CD4-positive, alpha-beta memory T cell (primary cell): ENCODE measurements at regions not wholly inside any gene's neighbourhood (a gene's known extent, or its start where the extent isn't known, plus 50 kb on each side); places are given as distances from the start of the nearest gene placed in this dataset.
"Not testable (repeated sequence)": the region's sequence is repeated elsewhere in the genome, so short reads cannot be mapped to it uniquely, and the experiment has no call there.

Experiments
- CTCF ChIA-PET: fragments of 350-600 bp; sonication (Branson Sonifier 250); formaldehyde crosslinking; loops from one replicate; lab custom pipeline; 2021; ENCODE audit warnings: inconsistent platforms; ENCODE audit not compliant: partially characterized antibody; lab: Charles Lee
- POLR2A ChIA-PET: fragments of 350-600 bp; sonication (Branson Sonifier 250); formaldehyde crosslinking; loops from one replicate; lab custom pipeline; 2021; ENCODE audit not compliant: partially characterized antibody; lab: Charles Lee
- DNase-seq, 5 donors: peaks; one replicate each; pipeline versions ENCODE4 v3.0.0 to v3.0.0-alpha.2; 2020 to 2022; ENCODE audit warnings: mixed read lengths in 1 of 5
- H3K27ac ChIP-seq: one replicate; pipeline ENCODE4 v1.7.0; 2013; ENCODE audit warnings: low read depth, low read length
- H3K27me3 ChIP-seq: 2 replicates; pipeline ENCODE4 v1.7.0; 2013; ENCODE audit warnings: mild to moderate bottlenecking, low read length, moderate library complexity; ENCODE audit not compliant: insufficient read depth
- H3K36me3 ChIP-seq: 2 replicates; pipeline ENCODE4 v1.7.0; 2013; ENCODE audit warnings: mild to moderate bottlenecking, low read length, moderate library complexity; ENCODE audit not compliant: insufficient read depth
- H3K4me1 ChIP-seq: 2 replicates; pipeline ENCODE4 v1.7.0; 2013; ENCODE audit warnings: mild to moderate bottlenecking, low read length, moderate library complexity; ENCODE audit not compliant: insufficient read depth
- H3K4me3 ChIP-seq, 2 donors: one replicate each; pipeline ENCODE4 v1.7.0; 2013; ENCODE audit warnings: low read length in 2 of 2, mild to moderate bottlenecking in 1 of 2
- H3K9me3 ChIP-seq, 2 donors: one replicate each; pipeline ENCODE4 v1.7.0; 2013; ENCODE audit warnings: low read length in 2 of 2, control low read depth in 1 of 2; ENCODE audit not compliant: control insufficient read depth in 1 of 2
- H3K27ac Mint-ChIP-seq, 7 donors: one replicate each; pipeline ENCODE4 v1.8.0; 2020 to 2021; ENCODE audit warnings: mixed read lengths in 7 of 7, mild to moderate bottlenecking in 6 of 7, inconsistent platforms in 3 of 7, moderate library complexity in 3 of 7
- H3K27me3 Mint-ChIP-seq, 2 donors: one replicate each; pipeline ENCODE4 v1.8.0; 2020 to 2021; ENCODE audit warnings: mixed read lengths in 2 of 2
- H3K36me3 Mint-ChIP-seq, 2 donors: one replicate each; pipeline ENCODE4 v1.8.0; 2020 to 2021; ENCODE audit warnings: mixed read lengths in 2 of 2, inconsistent platforms in 1 of 2, mild to moderate bottlenecking in 1 of 2
- H3K4me1 Mint-ChIP-seq, 4 donors: one replicate each; pipeline ENCODE4 v1.8.0; 2020 to 2021; ENCODE audit warnings: mixed read lengths in 4 of 4, mild to moderate bottlenecking in 1 of 4
- H3K4me3 Mint-ChIP-seq, 8 donors: one replicate each; pipeline ENCODE4 v1.8.0; 2020 to 2021; ENCODE audit warnings: mixed read lengths in 8 of 8, mild to moderate bottlenecking in 7 of 8, moderate library complexity in 6 of 8, inconsistent platforms in 3 of 8
- H3K9me3 Mint-ChIP-seq, 8 donors: one replicate each; pipeline ENCODE4 v1.8.0; 2020 to 2021; ENCODE audit warnings: mixed read lengths in 8 of 8, mild to moderate bottlenecking in 5 of 8, inconsistent platforms in 3 of 8, moderate library complexity in 1 of 8
- intact Hi-C: fragments of 100-400 bp; cut with micrococcal nuclease; formaldehyde crosslinking; loops from one replicate; pipeline ENCODE4 v1.15.1; 2023

GRCh38 chrX:1904663-1905218, 289.9 kb downstream of the ASMT start:
- DNase-seq: no peak
- POLR2A ChIA-PET: no interaction called here
- no peaks in the 10 kb centered on the region for H3K9me3 ChIP-seq
- Mint-ChIP-seq H3K9me3 (peaks cover 0 to 11% (median 7%) of the 10 kb centered on the region in 8 donors), H3K4me1 (no peaks in the 10 kb centered on the region), H3K36me3 (no peaks in the 10 kb centered on the region), H3K27ac (no peak overlapping the region), H3K4me3 (no peak overlapping the region), H3K27me3 (peaks cover 2 to 4% of the 10 kb centered on the region in 2 donors)
- H3K4me1 ChIP-seq: no peaks in the 10 kb centered on the region
- H3K27ac ChIP-seq: no peak overlapping the region
- H3K27me3 ChIP-seq: no peaks in the 10 kb centered on the region
- intact Hi-C loops: no loop called here
- no peaks in the 10 kb centered on the region for H3K36me3 ChIP-seq
- CTCF ChIA-PET: no interaction called here
- no peak overlapping the region for H3K4me3 ChIP-seq

- H3K4me1 Mint-ChIP-seq: no peaks in the 10 kb centered on the region
- peaks cover 0 to 12% (median 7%) of the 10 kb centered on the region in 8 donors for H3K9me3 Mint-ChIP-seq
Observed at GRCh38 chrX:1906028-1906427, 291.2 kb downstream of the ASMT start.

GRCh38 chrX:1908996-1909395, 294.1 kb downstream of the ASMT start:
- H3K4me1 ChIP-seq, H3K4me3 Mint-ChIP-seq, POLR2A ChIA-PET, H3K36me3 ChIP-seq, H3K27me3 Mint-ChIP-seq, H3K27me3 ChIP-seq, H3K4me1 Mint-ChIP-seq, CTCF ChIA-PET, intact Hi-C loops, H3K4me3 ChIP-seq, DNase-seq, H3K27ac ChIP-seq, H3K27ac Mint-ChIP-seq, H3K9me3 ChIP-seq, H3K36me3 Mint-ChIP-seq: not testable (repeated sequence)
- H3K9me3 Mint-ChIP-seq: peaks cover 0 to 17% (median 9%) of the 10 kb centered on the region in 8 donors

More at GRCh38 chrX:1906028-1906427, 291.2 kb downstream of the ASMT start:
- no peaks in the 10 kb centered on the region for H3K9me3 ChIP-seq
- CTCF ChIA-PET: no interaction called here
- no peak overlapping the region for H3K27ac Mint-ChIP-seq
- POLR2A ChIA-PET: no interaction called here
- intact Hi-C loops: no loop called here
- H3K27ac ChIP-seq: no peak overlapping the region
- peaks cover 2 to 7% of the 10 kb centered on the region in 2 donors for H3K27me3 Mint-ChIP-seq
- no peaks in the 10 kb centered on the region for H3K27me3 ChIP-seq
- H3K36me3 Mint-ChIP-seq: no peaks in the 10 kb centered on the region
- H3K36me3 ChIP-seq: no peaks in the 10 kb centered on the region
- H3K4me3 ChIP-seq: no peak overlapping the region
- DNase-seq: no peak
- no peak overlapping the region for H3K4me3 Mint-ChIP-seq
- no peaks in the 10 kb centered on the region for H3K4me1 ChIP-seq

GRCh38 chrX:1909419-1910206, 294.8 kb downstream of the ASMT start:
- ChIA-PET POLR2A (no interaction called here), CTCF (no interaction called here)
- H3K27ac ChIP-seq: no peak overlapping the region
- no peaks in the 10 kb centered on the region for H3K9me3 ChIP-seq
- Mint-ChIP-seq H3K27me3 (peaks cover 2 to 7% of the 10 kb centered on the region in 2 donors), H3K9me3 (peaks cover 0 to 17% (median 9%) of the 10 kb centered on the region in 8 donors), H3K27ac (no peak overlapping the region), H3K36me3 (no peaks in the 10 kb centered on the region), H3K4me1 (no peaks in the 10 kb centered on the region), H3K4me3 (no peak overlapping the region)
- no peak for DNase-seq
- no peaks in the 10 kb centered on the region for H3K27me3 ChIP-seq
- no peak overlapping the region for H3K4me3 ChIP-seq
- no peaks in the 10 kb centered on the region for H3K4me1 ChIP-seq
- intact Hi-C loops: no loop called here
- no peaks in the 10 kb centered on the region for H3K36me3 ChIP-seq

- no peak overlapping the region for H3K27ac Mint-ChIP-seq
- no peak for DNase-seq
- no peaks in the 10 kb centered on the region for H3K4me1 Mint-ChIP-seq
- intact Hi-C loops: no loop called here
- peaks cover 2 to 7% of the 10 kb centered on the region in 2 donors for H3K27me3 Mint-ChIP-seq
- Histone ChIP-seq H3K36me3 (no peaks in the 10 kb centered on the region), H3K27ac (no peak overlapping the region), H3K4me1 (no peaks in the 10 kb centered on the region), H3K4me3 (no peak overlapping the region), H3K27me3 (no peaks in the 10 kb centered on the region), H3K9me3 (no peaks in the 10 kb centered on the region)
- no peaks in the 10 kb centered on the region for H3K36me3 Mint-ChIP-seq
- peaks cover 0 to 17% (median 10%) of the 10 kb centered on the region in 8 donors for H3K9me3 Mint-ChIP-seq
- CTCF ChIA-PET: no interaction called here
- H3K4me3 Mint-ChIP-seq: no peak overlapping the region
- POLR2A ChIA-PET: no interaction called here
Observed at GRCh38 chrX:1910207-1910470, 295.3 kb downstream of the ASMT start.

- H3K4me1 Mint-ChIP-seq: no peaks in the 10 kb centered on the region
- intact Hi-C loops: no loop called here
- no peak overlapping the region for H3K27ac Mint-ChIP-seq
- DNase-seq: no peak
- H3K27ac ChIP-seq: no peak overlapping the region
- H3K4me3 Mint-ChIP-seq: no peak overlapping the region
- ChIA-PET CTCF (no interaction called here), POLR2A (no interaction called here)
- H3K27me3 Mint-ChIP-seq: peaks cover 2 to 7% of the 10 kb centered on the region in 2 donors
- no peaks in the 10 kb centered on the region for H3K36me3 ChIP-seq
- no peak overlapping the region for H3K4me3 ChIP-seq
- peaks cover 0 to 17% (median 11%) of the 10 kb centered on the region in 8 donors for H3K9me3 Mint-ChIP-seq
- H3K27me3 ChIP-seq: no peaks in the 10 kb centered on the region
- no peaks in the 10 kb centered on the region for H3K4me1 ChIP-seq
- no peaks in the 10 kb centered on the region for H3K36me3 Mint-ChIP-seq
- H3K9me3 ChIP-seq: no peaks in the 10 kb centered on the region
Observed at GRCh38 chrX:1911401-1912128, 296.7 kb downstream of the ASMT start.

GRCh38 chrX:1912193-1912592, 297.3 kb downstream of the ASMT start:
- no peaks in the 10 kb centered on the region for H3K4me1 Mint-ChIP-seq
- H3K36me3 Mint-ChIP-seq: no peaks in the 10 kb centered on the region
- CTCF ChIA-PET: no interaction called here
- no peaks in the 10 kb centered on the region for H3K36me3 ChIP-seq
- no peak overlapping the region for H3K27ac ChIP-seq
- H3K9me3 Mint-ChIP-seq: peaks cover 0 to 16% (median 10%) of the 10 kb centered on the region in 8 donors
- intact Hi-C loops: no loop called here
- H3K4me1 ChIP-seq: no peaks in the 10 kb centered on the region
- H3K27me3 Mint-ChIP-seq: peaks cover 2 to 6% of the 10 kb centered on the region in 2 donors
- H3K27me3 ChIP-seq: no peaks in the 10 kb centered on the region
- H3K27ac Mint-ChIP-seq: no peak overlapping the region
- H3K9me3 ChIP-seq: no peaks in the 10 kb centered on the region
- H3K4me3 ChIP-seq: no peak overlapping the region
- POLR2A ChIA-PET: no interaction called here
- no peak overlapping the region for H3K4me3 Mint-ChIP-seq
- DNase-seq: no peak
